Activated naive CD8-positive, alpha-beta T cell treated with anti-CD3 and anti-CD28 coated beads, Interleukin-2, amount 10 ng/mL, durations not matched to agents 7 days and 5 days (primary cell): ENCODE measurements at regions not wholly inside any gene's neighbourhood (a gene's known extent, or its start where the extent isn't known, plus 50 kb on each side); places are given as distances from the start of the nearest gene placed in this dataset.

Experiments used
- ATAC-seq: fragments of 150-1000 bp; cut with Tn5 transposase; one replicate; pipeline ENCODE4 v1.10.0; 2021; ENCODE audit warnings: low read depth, moderate library complexity
- POLR2A ChIA-PET: fragments of 350-600 bp; sonication (Branson Sonifier 250); formaldehyde crosslinking; loops from one replicate; lab custom pipeline; 2021; ENCODE audit warnings: antibody characterized with exemption; lab: Charles Lee
- DNase-seq: peaks from one replicate; pipeline ENCODE4 v3.0.0; 2021
- H3K27ac Mint-ChIP-seq: one replicate; pipeline ENCODE4 v1.8.0; 2022; ENCODE audit warnings: mild to moderate bottlenecking, mixed read lengths
- H3K27me3 Mint-ChIP-seq: one replicate; pipeline ENCODE4 v1.8.0; 2022; ENCODE audit warnings: mild to moderate bottlenecking, moderate library complexity, mixed read lengths
- H3K36me3 Mint-ChIP-seq: one replicate; pipeline ENCODE4 v1.8.0; 2021; ENCODE audit warnings: mild to moderate bottlenecking, mixed read lengths
- H3K4me1 Mint-ChIP-seq: one replicate; pipeline ENCODE4 v1.8.0; 2021; ENCODE audit warnings: mixed read lengths
- H3K4me3 Mint-ChIP-seq: one replicate; pipeline ENCODE4 v1.8.0; 2022; ENCODE audit warnings: mild to moderate bottlenecking, moderate library complexity, mixed read lengths
- H3K9me3 Mint-ChIP-seq: one replicate; pipeline ENCODE4 v1.8.0; 2021; ENCODE audit warnings: mixed read lengths

DNA sequence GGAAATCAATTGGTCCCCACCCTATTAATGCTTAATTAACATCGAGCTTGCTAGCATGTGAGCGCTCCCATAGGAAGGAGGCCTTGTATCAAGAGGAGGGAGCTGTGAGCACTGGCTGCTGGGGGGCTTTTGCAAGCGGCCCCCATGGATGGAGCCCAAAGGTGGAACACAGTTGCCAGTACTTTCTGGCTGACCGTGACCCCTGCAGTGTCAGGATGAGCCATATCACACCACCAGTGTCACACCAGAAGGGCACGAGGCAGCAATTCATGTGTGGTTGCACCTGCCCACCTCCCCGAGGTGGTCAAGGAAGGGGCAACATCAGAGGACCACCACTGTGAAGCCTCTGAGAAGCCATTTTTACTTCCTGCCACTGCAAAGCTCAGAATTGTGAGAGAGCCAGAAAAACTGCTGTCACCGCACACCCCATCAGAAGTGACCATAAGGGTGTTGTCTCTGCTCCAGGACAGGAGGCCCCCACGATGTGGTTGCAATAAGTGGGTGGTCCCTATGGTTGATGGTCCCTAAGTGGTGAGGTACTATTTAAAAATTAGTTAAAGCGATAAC is 99.8 kb upstream of the RAB6C start:
- DNase-seq: no peak
- peaks cover 6% of the 10 kb centered on the region for H3K4me1 Mint-ChIP-seq
- no peaks in the 10 kb centered on the region for H3K27me3 Mint-ChIP-seq
- no peaks in the 10 kb centered on the region for H3K9me3 Mint-ChIP-seq
- no peak overlapping the region for H3K4me3 Mint-ChIP-seq
- no peak overlapping the region for H3K27ac Mint-ChIP-seq
- no peaks in the 10 kb centered on the region for H3K36me3 Mint-ChIP-seq
- no peak for ATAC-seq
- POLR2A ChIA-PET: no interaction called here

DNA sequence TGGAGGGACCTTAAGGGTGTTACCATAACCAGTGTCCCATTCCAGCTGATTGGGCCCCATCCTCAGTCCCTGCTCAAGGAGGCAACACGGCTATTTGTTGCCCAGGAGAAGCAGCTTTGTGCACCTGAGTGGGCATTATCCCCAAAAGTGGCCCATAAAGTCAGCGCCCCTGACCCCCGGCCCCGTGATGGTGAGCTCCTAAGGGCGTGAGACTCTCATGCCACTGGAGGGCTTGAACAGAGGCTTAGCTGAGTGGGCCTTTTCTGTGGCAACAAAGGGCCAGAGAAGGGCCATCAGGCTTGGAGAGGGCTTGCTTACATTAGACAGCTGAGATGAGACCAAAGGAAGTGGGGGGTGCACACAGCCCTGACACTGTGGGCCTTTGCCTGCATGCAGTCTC is 99.2 kb upstream of the RAB6C start:
- ATAC-seq (no peak), DNase-seq (no peak)
- Mint-ChIP-seq H3K4me3 (no peak overlapping the region), H3K36me3 (no peaks in the 10 kb centered on the region), H3K27me3 (no peaks in the 10 kb centered on the region), H3K27ac (no peak overlapping the region), H3K9me3 (no peaks in the 10 kb centered on the region), H3K4me1 (peaks cover 6% of the 10 kb centered on the region)
- POLR2A ChIA-PET: no interaction called here

GRCh38 chr2:129880971-129881370 is 98.5 kb upstream of the RAB6C start:
- H3K4me3 Mint-ChIP-seq: no peak overlapping the region
- ATAC-seq (no peak), DNase-seq (no peak)
- H3K4me1 Mint-ChIP-seq: peaks cover 6% of the 10 kb centered on the region
- no peaks in the 10 kb centered on the region for H3K36me3 Mint-ChIP-seq
- no peaks in the 10 kb centered on the region for H3K27me3 Mint-ChIP-seq
- POLR2A ChIA-PET: no interaction called here
- no peaks in the 10 kb centered on the region for H3K9me3 Mint-ChIP-seq
- H3K27ac Mint-ChIP-seq: no peak overlapping the region

DNA sequence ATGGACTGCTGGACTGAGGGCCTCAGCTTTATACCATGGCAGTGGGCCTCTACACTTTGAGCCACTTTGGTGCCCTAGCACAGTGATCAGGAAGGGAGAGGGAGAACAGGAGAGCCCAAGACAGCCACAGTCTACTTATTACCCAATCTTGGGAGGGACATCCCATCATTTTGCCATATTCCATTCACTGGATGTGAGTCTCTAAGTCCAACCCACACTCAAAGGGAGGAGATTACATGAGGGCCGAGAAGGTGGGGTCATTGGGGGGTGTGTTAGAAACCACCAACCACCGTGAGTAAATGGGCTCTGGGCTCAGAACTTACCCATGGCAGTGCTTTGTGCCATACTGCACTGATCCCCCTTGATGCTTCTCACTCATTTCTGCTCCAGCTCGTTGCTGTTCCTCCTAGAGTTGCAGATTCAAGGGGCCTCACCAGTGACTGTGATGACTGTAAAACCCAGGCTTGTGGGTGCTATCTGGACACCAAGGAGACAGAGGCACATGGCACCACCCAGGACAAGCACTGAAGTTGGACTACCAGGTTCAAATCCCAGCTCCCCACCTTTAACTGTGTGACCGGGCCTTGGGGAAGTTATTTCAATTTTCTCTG is 97.6 kb upstream of the RAB6C start:
- no peaks in the 10 kb centered on the region for H3K36me3 Mint-ChIP-seq
- no peak for DNase-seq
- ATAC-seq: no peak
- H3K4me1 Mint-ChIP-seq: peaks cover 1% of the 10 kb centered on the region
- no peak overlapping the region for H3K27ac Mint-ChIP-seq
- POLR2A ChIA-PET: no interaction called here
- no peaks in the 10 kb centered on the region for H3K27me3 Mint-ChIP-seq
- no peak overlapping the region for H3K4me3 Mint-ChIP-seq
- no peaks in the 10 kb centered on the region for H3K9me3 Mint-ChIP-seq

DNA sequence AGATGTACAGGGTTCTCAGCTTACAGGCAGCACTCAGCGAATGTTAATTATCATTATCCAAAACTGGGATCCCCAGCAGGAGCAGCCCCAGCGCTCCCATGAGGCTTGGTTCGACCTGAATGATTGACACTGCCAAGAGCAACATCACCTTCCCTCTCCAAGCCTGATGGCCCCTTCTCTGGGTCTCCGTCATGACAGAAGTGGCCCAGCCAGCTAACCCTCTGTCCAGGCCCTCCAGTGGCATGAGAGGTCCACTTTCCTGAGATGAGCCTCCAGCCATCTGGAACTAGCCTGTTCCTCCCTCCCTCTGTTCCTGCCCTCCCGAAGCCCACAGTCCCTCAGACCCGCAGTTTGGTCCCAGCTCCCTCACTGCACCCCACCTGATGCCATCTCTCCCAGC is 97.0 kb upstream of the RAB6C start:
- POLR2A ChIA-PET: no interaction called here
- no peak for ATAC-seq
- no peak for DNase-seq
- no peaks in the 10 kb centered on the region for H3K27me3 Mint-ChIP-seq
- no peak overlapping the region for H3K4me3 Mint-ChIP-seq
- no peak overlapping the region for H3K27ac Mint-ChIP-seq
- H3K36me3 Mint-ChIP-seq: no peaks in the 10 kb centered on the region
- H3K9me3 Mint-ChIP-seq: no peaks in the 10 kb centered on the region
- no peaks in the 10 kb centered on the region for H3K4me1 Mint-ChIP-seq

- no peak for ATAC-seq
- H3K4me1 Mint-ChIP-seq: no peaks in the 10 kb centered on the region
- no peak overlapping the region for H3K27ac Mint-ChIP-seq
- H3K9me3 Mint-ChIP-seq: no peaks in the 10 kb centered on the region
- no peak for DNase-seq
- H3K36me3 Mint-ChIP-seq: no peaks in the 10 kb centered on the region
- POLR2A ChIA-PET: no interaction called here
- no peaks in the 10 kb centered on the region for H3K27me3 Mint-ChIP-seq
- no peak overlapping the region for H3K4me3 Mint-ChIP-seq
Measured at GRCh38 chr2:129883121-129883520, 96.3 kb upstream of the RAB6C start.

DNA sequence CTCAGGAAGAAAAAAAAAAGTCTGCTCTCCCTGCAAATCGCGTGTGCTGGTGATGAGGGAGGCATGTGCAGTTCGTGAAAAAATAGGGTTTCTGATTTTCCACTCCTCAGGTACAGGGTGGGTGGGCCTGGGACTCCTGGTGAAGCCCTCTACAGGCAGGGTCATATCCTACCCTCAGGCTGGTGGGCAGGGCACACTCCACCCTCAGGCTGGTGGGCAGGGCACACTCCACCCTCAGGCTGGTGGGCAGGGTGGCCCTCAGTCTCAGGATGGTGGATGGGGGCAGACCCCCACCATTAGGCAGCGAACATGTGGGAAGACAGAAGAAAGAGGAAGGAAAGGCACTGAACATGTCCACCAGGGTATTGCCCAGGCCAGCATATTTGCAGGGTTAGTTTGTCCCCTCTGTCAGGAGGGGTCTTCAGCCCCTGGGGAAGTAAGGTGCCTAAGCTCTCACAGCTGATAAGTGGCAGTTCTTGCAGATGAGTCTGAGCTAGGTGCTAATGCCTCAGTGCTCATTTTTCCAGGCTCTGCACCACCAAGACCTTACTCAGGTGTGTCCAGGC is 95.2 kb upstream of the RAB6C start:
- ATAC-seq (no peak), DNase-seq (no peak)
- H3K36me3 Mint-ChIP-seq: no peaks in the 10 kb centered on the region
- H3K4me3 Mint-ChIP-seq: no peak overlapping the region
- no peaks in the 10 kb centered on the region for H3K9me3 Mint-ChIP-seq
- H3K27ac Mint-ChIP-seq: no peak overlapping the region
- no peaks in the 10 kb centered on the region for H3K27me3 Mint-ChIP-seq
- POLR2A ChIA-PET: no interaction called here
- no peaks in the 10 kb centered on the region for H3K4me1 Mint-ChIP-seq

GRCh38 chr2:129885735-129886134 is 93.7 kb upstream of the RAB6C start:
- DNase-seq: no peak
- H3K27me3 Mint-ChIP-seq: no peaks in the 10 kb centered on the region
- ATAC-seq: no peak
- H3K36me3 Mint-ChIP-seq: no peaks in the 10 kb centered on the region
- H3K9me3 Mint-ChIP-seq: no peaks in the 10 kb centered on the region
- no peak overlapping the region for H3K4me3 Mint-ChIP-seq
- H3K27ac Mint-ChIP-seq: no peak overlapping the region
- POLR2A ChIA-PET: no interaction called here
- no peaks in the 10 kb centered on the region for H3K4me1 Mint-ChIP-seq

- no peak for DNase-seq
- Mint-ChIP-seq H3K4me1 (no peaks in the 10 kb centered on the region), H3K9me3 (no peaks in the 10 kb centered on the region), H3K27ac (no peak overlapping the region), H3K27me3 (no peaks in the 10 kb centered on the region), H3K4me3 (no peak overlapping the region), H3K36me3 (no peaks in the 10 kb centered on the region)
- POLR2A ChIA-PET: no interaction called here
- no peak for ATAC-seq
Measured at GRCh38 chr2:129887688-129888266, 91.7 kb upstream of the RAB6C start.

DNA sequence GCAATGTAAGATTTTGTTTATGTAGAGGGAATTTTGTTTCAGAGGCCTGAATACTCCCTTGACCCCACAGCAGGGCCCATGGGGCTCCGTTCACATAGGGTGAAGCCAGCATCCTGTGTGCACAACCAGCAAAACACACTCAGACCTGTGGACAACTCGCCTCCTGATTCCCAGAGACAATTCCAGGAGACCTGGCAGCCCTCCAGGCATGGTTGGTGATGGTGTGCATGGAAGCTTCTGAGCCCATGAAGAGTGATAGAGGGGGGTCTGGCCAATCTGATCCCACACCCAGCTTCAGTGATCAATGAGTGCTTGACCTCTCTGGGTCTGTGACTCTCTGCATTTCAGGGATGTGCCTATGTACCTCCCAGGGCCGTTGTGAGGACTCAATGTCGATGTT is 91.0 kb upstream of the RAB6C start:
- POLR2A ChIA-PET: no interaction called here
- no peak for DNase-seq
- Mint-ChIP-seq H3K36me3 (no peaks in the 10 kb centered on the region), H3K9me3 (no peaks in the 10 kb centered on the region), H3K4me1 (no peaks in the 10 kb centered on the region), H3K4me3 (no peak overlapping the region), H3K27me3 (no peaks in the 10 kb centered on the region), H3K27ac (no peak overlapping the region)
- ATAC-seq: no peak

DNA sequence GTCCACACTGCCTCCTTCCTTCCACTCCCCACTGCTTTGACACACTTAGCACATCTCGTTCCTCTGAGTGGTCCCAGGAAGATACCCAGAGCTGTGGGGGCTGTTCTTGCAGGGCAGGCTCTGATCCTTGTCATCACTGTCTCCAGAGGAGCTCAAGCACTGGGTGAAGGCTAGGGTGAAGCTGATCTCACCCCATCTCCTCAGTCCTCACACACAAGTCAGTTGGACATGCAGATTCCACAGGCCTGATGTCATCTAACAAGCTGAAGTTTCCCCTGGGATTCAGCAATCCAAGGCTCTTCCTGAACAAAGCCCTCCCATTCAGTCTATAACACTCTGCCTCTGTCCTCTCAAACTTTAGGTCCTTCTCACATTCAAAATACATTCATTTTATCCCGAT is 90.6 kb upstream of the RAB6C start:
- Mint-ChIP-seq H3K36me3 (no peaks in the 10 kb centered on the region), H3K9me3 (no peaks in the 10 kb centered on the region), H3K27me3 (no peaks in the 10 kb centered on the region), H3K27ac (no peak overlapping the region), H3K4me1 (no peaks in the 10 kb centered on the region), H3K4me3 (no peak overlapping the region)
- DNase-seq (no peak), ATAC-seq (no peak)
- POLR2A ChIA-PET: no interaction called here

DNA sequence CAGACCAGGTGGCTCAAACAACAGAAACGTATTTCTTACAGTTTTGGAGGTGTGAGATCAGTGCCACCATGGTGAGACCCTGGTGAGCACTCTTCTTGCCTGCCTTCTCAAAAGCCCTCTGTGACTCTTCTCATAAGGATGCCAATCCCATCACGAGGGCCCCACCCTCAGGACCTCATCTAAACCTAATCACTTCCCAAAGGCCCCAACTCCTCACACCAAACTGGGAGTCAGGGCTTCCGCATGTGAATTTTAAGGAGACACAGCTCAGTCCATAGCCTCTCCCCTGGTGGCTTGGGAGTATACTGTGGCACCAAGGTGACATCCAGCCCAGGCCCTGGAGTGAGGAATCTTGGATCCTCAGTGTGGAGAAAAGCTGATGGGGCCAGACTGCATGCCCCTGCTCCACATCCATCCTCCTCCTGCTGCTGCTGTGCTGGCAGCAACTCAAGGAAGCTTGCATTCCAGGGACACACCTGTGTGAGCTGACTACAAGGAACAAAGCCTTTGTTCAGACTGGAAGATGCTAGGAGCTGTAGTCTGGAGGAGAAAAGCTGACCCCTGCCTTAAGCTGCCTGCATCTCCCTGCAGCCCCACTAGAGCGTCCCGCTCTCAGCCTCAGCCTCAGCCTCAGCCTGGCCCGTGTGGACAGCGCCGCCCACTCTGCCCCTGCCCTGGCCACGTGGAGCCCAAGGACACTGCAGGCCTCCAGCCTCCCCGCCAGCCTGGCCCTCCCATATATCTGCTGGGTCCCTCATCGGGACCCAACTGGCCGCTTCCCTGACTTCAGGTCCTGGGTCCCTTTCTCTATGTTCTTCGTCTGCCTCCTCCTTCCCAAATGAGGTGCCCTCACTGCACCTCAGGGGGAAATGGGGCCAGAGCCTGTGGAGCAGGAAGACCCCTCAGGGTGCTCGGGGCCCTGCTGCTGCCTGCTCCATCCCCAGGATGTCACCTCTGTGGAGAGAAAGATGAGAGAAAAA is 87.8 kb upstream of the RAB6C start:
- H3K36me3 Mint-ChIP-seq: no peaks in the 10 kb centered on the region

GRCh38 chr2:129892360-129892759 is 87.1 kb upstream of the RAB6C start:
- POLR2A ChIA-PET: no interaction called here

More for the DNA sequence above, 87.8 kb upstream of the RAB6C start:
- H3K4me3 Mint-ChIP-seq: no peak overlapping the region
- DNase-seq (no peak), ATAC-seq (no peak)
- no peaks in the 10 kb centered on the region for H3K4me1 Mint-ChIP-seq
- POLR2A ChIA-PET: no interaction called here
- no peaks in the 10 kb centered on the region for H3K9me3 Mint-ChIP-seq
- no peaks in the 10 kb centered on the region for H3K27me3 Mint-ChIP-seq
- no peak overlapping the region for H3K27ac Mint-ChIP-seq

More at GRCh38 chr2:129892360-129892759, 87.1 kb upstream of the RAB6C start:
- no peaks in the 10 kb centered on the region for H3K36me3 Mint-ChIP-seq
- no peaks in the 10 kb centered on the region for H3K9me3 Mint-ChIP-seq
- H3K4me3 Mint-ChIP-seq: no peak overlapping the region
- no peak for ATAC-seq
- no peak overlapping the region for H3K27ac Mint-ChIP-seq
- no peak for DNase-seq
- H3K27me3 Mint-ChIP-seq: no peaks in the 10 kb centered on the region
- H3K4me1 Mint-ChIP-seq: no peaks in the 10 kb centered on the region
